ENCODE measurements at regions not wholly inside any gene's neighbourhood (a gene's known extent, or its start where the extent isn't known, plus 50 kb on each side); places are given as distances from the start of the nearest gene placed in this dataset.

- no peak for DNase-seq (ENCODE audit: low read depth in 2 of 2)
Measured at GRCh38 chr10:83577421-83577820, 561.9 kb upstream of the GHITM start.

DNA sequence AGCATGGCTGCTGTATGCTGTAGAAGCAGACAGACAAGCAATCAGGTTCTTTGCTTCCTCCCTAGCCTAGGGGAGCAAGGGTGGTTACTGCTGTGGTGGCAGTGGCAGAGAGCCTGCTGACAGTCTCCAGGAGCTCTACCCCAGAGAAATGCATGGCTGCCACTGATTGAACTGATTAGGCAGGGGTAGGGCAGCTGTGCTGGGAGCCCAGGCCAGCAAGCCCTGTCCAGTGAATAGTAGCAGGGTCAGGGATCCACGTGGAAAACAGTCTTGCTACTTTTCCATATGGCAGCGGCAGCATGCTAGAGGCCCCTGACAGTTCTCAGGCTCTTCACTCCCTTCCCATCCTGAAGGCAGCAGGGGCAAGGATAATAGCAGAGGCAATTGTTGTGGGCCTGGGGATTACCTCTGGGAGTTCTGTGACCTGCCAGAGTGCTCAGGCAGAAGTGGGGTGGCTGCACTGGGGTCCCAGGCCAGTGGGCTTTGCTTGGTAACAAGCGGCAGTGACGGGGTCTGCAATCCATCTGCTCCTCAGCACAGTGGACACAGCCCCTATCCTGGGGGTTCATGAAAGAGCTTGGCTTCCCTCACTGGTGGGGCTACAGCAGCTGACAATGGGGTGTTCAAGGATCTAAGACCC, 558.8 kb upstream of the GHITM start:
- no peak for DNase-seq (ENCODE audit: low read depth in 2 of 2)

- no peak for DNase-seq (ENCODE audit: low read depth in 2 of 2)
Measured at GRCh38 chr10:83582407-83583095, 556.8 kb upstream of the GHITM start.

DNA sequence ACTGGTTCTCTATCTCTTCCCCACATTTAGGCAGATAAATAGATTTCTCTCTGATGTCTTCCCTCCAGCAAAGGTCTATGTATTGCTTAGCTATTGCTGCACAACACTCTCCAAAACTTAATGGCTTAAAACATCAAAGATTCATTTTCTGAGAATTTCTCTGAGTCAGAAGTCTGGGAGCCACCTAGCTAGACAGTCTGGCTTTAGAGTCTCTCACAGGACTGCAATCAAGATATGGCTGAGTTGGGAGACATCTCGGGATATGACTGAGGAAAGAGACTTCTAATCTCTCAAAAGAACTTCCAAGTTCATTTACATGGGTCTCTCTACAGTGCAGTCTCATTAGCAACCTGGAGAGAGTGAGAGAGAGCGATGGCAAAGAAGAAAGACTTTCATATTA, 553.6 kb upstream of the GHITM start:
- DNase-seq (ENCODE audit: low read depth in 2 of 2): no peak

DNA sequence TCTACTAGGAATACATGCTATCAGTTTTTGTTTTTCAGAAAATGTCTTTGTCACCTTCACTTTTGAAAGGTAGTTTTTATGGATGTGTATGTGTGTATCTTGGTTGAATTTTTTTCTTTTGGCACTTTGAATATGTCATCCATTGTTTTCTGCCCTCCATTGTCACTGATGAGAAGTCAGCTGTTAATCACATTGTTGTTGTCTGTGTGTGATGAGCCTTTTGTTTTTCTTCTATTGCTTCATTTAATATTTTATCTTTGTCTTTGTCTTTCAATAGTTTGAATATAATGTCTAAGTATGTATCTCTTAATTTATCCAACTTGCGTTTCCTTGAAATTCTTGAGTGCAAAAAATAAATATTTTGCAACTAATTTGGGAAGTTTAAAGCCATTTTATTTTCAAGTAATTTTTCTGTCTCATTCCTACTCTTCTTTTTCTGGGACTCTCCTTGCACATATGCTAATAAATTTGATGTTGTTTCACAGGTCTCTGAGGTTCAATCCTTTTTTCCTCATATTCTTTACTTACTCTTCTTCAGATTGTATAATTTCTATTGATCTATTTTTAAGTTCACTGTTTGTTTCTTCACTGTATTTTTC, 546.9 kb upstream of the GHITM start:
- no peak for DNase-seq (ENCODE audit: low read depth in 2 of 2)

GRCh38 chr10:83603708-83604107, 535.6 kb upstream of the GHITM start:
- DNase-seq (ENCODE audit: low read depth in 2 of 2): no peak

DNA sequence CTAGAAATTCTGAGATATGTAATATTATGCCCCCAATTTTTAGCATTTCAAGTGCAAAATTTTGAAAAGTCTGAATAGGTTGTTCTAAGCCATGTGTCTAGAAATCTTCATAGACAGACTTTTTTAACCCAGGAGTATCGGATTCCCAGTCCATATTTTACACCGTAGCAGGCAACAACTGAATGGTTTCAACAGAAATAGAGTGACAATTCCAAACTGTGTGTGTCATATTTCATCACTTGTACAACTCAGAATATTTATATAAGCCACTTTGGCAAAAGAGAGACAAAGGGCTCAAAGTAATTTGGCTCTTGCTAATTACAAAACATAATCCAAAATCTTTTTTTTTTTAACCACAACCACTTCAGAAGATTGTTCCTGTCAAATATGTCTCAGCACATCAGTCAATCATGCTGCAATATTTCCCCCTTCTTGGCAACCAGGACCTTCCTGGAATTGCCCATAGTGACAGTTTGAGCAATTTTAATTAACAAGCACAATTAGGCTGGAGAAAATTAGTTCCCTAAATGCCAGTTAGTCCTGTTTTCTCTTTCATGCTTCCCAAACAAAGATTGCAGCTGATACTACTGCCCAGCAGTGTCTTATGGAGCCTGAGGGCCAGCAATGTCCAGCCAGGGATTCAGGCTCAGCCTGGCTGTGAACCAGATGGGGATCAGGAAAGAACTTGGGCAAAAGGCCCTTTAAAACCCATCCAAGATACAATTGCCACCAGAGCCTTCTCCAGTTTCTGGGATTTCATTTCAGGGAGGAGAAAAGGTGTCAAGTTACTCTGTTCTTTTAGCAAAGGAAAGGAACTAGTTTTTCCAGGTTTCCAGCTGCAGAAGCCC, 533.3 kb upstream of the GHITM start:
- DNase-seq (ENCODE audit: low read depth in 2 of 2): no peak

- no peak for DNase-seq (ENCODE audit: low read depth in 2 of 2)
Measured at GRCh38 chr10:83607959-83608745, 531.2 kb upstream of the GHITM start.

- DNase-seq (ENCODE audit: low read depth in 2 of 2): no peak
Measured at GRCh38 chr10:83612050-83612449, 527.3 kb upstream of the GHITM start.

- DNase-seq (ENCODE audit: low read depth in 2 of 2): no peak
Measured at GRCh38 chr10:83612746-83613145, 526.6 kb upstream of the GHITM start.

GRCh38 chr10:83617172-83617571, 522.1 kb upstream of the GHITM start:
- no peak for DNase-seq (ENCODE audit: low read depth in 2 of 2)

GRCh38 chr10:83617692-83618545, 521.4 kb upstream of the GHITM start:
- no peak for DNase-seq (ENCODE audit: low read depth in 2 of 2)

GRCh38 chr10:83625831-83626360, 513.4 kb upstream of the GHITM start:
- DNase-seq (ENCODE audit: low read depth in 2 of 2): no peak

- no peak for DNase-seq (ENCODE audit: low read depth in 2 of 2)
Measured at GRCh38 chr10:83632701-83633100, 506.6 kb upstream of the GHITM start.

DNA sequence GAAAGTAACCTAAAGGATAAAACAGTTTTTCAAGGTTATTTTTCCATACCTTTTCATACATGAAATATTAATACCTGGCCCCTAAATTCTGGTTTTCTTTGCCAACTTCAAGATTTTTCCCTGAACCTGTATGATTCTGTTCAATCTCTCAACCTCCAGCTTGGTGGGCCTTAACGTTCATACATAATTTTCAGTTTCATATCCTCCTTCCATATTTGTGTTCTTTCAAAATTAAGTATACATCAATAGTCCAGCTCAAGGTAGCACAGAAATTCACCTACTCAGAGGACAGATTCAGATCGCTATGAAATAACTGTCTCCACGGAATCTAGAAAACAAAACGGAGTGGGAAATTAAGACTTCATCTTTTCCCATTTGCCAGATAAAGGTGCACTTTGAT, 505.8 kb upstream of the GHITM start:
- no peak for DNase-seq (ENCODE audit: low read depth in 2 of 2)

GRCh38 chr10:83636826-83637225, 502.5 kb upstream of the GHITM start:
- DNase-seq (ENCODE audit: low read depth in 2 of 2): no peak

DNA sequence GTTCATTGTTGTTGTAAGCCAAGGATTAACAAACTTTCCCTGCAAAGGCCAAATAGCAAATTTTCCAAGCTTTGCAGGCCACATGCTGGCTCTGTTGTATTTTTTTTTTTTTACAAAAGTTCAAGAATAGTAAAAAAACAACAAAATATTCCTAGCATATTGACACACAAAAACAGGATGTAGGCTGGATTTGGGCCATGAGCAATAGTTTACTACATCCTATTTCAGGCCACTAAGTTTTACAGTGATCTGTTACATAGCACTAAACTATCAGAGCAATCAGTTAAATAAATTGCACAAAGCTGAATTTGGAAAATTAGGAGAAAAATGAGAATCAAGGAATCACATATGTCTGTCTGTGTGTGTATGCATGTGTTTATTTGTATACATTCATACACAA, 491.8 kb upstream of the GHITM start:
- DNase-seq (ENCODE audit: low read depth in 2 of 2): no peak

DNA sequence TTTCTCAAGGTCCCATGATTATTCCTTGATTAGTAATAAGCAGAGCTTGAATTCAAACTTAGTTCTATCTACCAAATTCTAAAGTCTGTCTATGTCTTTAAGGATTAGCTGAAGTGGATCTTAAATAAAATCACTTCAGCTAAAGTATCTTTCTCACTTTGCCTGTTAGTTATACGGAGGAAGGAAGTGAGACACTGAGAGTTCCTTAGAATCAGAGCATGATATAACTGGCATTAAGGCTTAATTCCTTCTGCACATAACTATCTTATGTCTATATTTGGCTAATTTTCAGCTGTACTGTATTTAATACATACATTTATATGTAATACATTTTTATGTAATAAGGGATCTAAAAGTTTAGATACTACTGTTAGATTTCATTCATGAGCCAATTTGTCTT, 491.1 kb upstream of the GHITM start:
- DNase-seq (ENCODE audit: low read depth in 2 of 2): no peak

DNA sequence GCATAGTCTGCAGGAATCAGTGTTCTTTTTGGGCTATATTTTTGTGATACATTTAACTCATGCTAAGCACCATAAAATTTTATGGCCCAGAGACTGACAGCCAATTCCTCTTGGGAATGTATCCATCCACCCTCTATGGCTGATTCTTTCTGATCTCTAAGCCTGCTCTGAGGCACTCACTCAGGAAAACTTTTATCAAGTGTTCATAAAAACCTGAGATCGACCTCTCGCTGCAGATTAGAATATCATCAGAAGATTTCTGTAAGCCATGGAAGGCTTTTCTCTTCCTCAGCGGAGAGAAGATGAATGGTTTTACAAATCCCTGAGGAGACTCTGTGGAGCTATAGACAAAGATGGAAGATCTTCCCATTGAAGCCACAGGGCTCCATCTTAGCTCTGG, 489.8 kb upstream of the GHITM start:
- DNase-seq (ENCODE audit: low read depth in 2 of 2): no peak

DNA sequence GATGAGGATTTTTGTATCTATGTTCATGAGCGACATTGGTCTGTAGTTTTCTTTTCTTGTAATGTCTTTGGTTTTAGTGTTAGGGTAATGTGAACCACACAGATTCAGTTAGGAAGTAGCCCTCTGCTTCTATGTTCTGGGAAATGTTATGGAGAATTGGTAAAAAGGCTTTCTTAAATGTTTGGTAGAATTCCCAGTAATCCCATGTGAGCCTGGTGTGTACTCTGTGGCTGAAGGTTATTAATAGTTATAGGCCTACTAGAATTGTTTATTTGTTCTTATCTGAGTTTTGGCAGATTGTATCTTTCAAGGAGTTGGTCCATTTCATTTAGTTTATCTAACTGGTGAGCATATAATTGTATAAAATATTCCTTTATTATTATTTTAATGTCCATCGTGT, 484.6 kb upstream of the GHITM start:
- DNase-seq (ENCODE audit: low read depth in 2 of 2): no peak

All from fibroblast of skin of left biceps (primary cell).